GM13977 (cell line): ENCODE measurements at regions not wholly inside any gene's neighbourhood (a gene's known extent, or its start where the extent isn't known, plus 50 kb on each side); places are given as distances from the start of the nearest gene placed in this dataset.

ENCODE experiments used
- DNase-seq: peaks from one replicate; pipeline ENCODE4 v3.0.0; 2012; ENCODE audit warnings: low spot score
- CTCF ChIP-seq: IDR thresholded peaks from 2 replicates; pipeline ENCODE4 v1.5.1; 2012; ENCODE audit warnings: mild to moderate bottlenecking, control low read depth; ENCODE audit not compliant: insufficient read depth; ENCODE audit errors: extremely low read depth, missing control alignments
- in situ Hi-C: fragments of 300-500 bp; cut with MboI; formaldehyde crosslinking; loops from one replicate; pipeline ENCODE4 v1.12.0; 2022; ENCODE audit warnings: low sequenced_read_pairs, low pct_unique_long_range_greater_than_20kb, mixed read lengths, inconsistent platforms; ENCODE audit not compliant: unreplicated experiment

- DNase-seq = no peak
- TF ChIP-seq CTCF = no peak
- in situ Hi-C loops = no loop called here
These were observed 812.2 kb downstream of the DTWD2 start for GRCh38 chr5:118176146-118176545.

DNA sequence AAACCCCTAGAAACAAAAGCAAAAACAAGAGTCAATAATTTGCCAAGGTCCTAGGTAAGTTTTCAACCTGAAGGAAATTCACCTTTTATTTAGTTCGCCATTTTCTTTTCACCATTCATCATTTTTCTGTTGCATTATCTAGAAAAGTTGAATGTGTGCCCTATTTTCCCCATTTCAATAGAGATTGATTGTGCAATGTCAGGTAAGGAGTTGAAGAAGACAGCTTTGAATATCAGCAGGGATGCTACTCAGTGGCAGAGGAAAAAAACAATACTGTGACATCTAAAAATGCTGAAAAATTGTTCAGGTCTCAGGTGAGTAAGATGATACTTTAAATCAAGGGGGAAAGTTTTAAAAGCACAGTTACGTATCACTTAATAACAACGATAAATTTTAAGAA is 813.7 kb downstream of the DTWD2 start:
- no peak for DNase-seq
- no peak for TF ChIP-seq CTCF
- in situ Hi-C loops = no loop called here

GRCh38 chr5:118173340-118173739 is 815.0 kb downstream of the DTWD2 start:
- no peak for DNase-seq
- no peak for TF ChIP-seq CTCF
- in situ Hi-C loops = no loop called here

GRCh38 chr5:118165619-118166018 is 822.7 kb downstream of the DTWD2 start:
- no peak for TF ChIP-seq CTCF
- in situ Hi-C loops = no loop called here
- DNase-seq = no peak

- in situ Hi-C loops = no loop called here
- TF ChIP-seq CTCF = no peak
- no peak for DNase-seq
These were observed 832.2 kb downstream of the DTWD2 start for GRCh38 chr5:118156181-118156580.

- no peak for DNase-seq
- TF ChIP-seq CTCF = no peak
These were observed 841.5 kb downstream of the DTWD2 start for GRCh38 chr5:118146824-118147223.

DNA sequence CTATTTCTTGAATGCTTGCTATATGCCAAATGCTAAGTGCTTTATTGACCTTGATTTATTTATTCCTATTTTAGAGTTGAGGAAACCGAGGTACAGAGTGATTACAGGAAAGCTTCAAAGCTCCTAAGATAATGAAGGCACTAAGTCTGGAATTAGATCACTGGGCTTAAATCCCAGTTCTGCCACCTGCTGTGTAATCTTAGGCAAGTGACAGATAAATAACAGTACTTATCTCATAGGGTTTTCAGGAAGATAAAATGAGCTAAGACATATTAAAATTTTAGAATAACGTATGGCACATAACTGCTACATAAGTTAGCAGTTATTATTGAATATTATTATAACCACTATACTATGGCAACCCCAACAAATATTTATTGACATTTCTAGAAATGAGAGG is 843.8 kb downstream of the DTWD2 start:
- in situ Hi-C loops = no loop called here
- no peak for DNase-seq

More at GRCh38 chr5:118146824-118147223, 841.5 kb downstream of the DTWD2 start:
- in situ Hi-C loops = no loop called here

More for the DNA sequence above, 843.8 kb downstream of the DTWD2 start:
- no peak for TF ChIP-seq CTCF
